ENCODE measurements at regions not wholly inside any gene's neighbourhood (a gene's known extent, or its start where the extent isn't known, plus 50 kb on each side); places are given as distances from the start of the nearest gene placed in this dataset.

DNA sequence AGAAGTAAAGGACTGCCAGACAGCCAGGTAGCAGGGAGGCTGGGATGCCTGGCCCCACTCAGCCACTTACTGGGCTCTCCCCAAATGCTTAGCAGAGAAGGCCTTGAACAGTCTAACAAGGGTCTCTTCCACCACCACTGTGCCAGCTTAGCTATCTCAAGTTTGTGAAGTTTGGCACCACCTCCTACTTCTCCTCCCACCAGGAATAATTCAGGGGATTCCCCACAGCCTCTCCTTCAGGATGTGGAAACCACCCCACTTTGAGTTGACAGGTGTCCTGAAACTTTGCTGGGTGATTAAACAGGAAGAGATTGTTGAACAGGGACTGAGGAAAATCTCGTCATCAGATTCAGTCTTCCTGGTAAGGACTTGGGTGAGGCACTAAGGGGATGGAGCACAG, 59.4 kb upstream of the ATP1B1 start:
- intact Hi-C loops (cut with micrococcal nuclease; ENCODE audit: unreplicated experiment), result loop anchor here (10.0 kb wide), 1 partner anchor 62 kb away; no protein-coding TSS in a partner anchor
- POLR2A ChIA-PET, result interaction anchor here (0.7 kb wide), 1 partner anchor 149 kb away, joined by 3 read pairs; no protein-coding TSS in a partner anchor
- no TSS peak for BruUV-seq (replicated peaks)

DNA sequence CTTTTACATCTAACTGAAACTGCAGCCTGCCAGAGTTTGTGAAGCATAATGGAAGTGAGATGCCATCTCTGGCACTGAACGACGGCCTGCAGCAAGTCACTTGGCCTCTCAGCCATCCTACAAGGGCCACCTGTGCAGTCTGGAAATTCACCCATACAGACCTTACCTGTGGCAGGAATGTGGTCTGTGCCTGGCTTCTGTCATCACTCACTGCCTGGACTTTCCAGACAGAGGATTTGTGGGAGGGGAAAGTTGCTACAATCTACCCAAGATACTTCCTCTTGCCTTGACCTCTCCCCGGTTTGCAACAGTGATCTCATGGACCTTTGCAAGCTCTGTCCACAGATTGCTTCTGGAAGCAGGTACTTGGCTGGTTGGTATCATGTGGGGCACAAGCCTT, 58.4 kb upstream of the ATP1B1 start:
- no TSS peak for BruUV-seq (replicated peaks)
- intact Hi-C loops (cut with micrococcal nuclease; ENCODE audit: unreplicated experiment), result loop anchor here (10.0 kb wide), 1 partner anchor 63 kb away; no protein-coding TSS in a partner anchor
- H3K27ac ChIP-seq (ENCODE audit: low read depth, low read length, poor library complexity, severe bottlenecking), result no peak overlapping the region
- H3K36me3 ChIP-seq (ENCODE audit: insufficient read depth, low read length), result no peaks in the 10 kb centered on the region
- H3K4me3 ChIP-seq (ENCODE audit: low read depth, low read length, poor library complexity, severe bottlenecking), result no peak overlapping the region
- no peaks in the 10 kb centered on the region for H3K79me2 ChIP-seq (ENCODE audit: insufficient read depth, low read depth, low read length)
- CTCF ChIA-PET (ENCODE audit: unreplicated experiment), result no interaction called here
- H3K9me3 ChIP-seq (ENCODE audit: low read length), result no peaks in the 10 kb centered on the region
- H3K4me1 ChIP-seq (ENCODE audit: insufficient read depth, low read length, poor library complexity, severe bottlenecking), result peaks cover 17% of the 10 kb centered on the region
- H4K20me1 ChIP-seq (ENCODE audit: insufficient read depth, low read length), result no peaks in the 10 kb centered on the region
- no peak for TF ChIP-seq EZH2phosphoT487 (IDR thresholded peaks at IDR 0.05; ENCODE audit: borderline replicate concordance, low read depth, low read length)
- TF ChIP-seq, protein P1, sequence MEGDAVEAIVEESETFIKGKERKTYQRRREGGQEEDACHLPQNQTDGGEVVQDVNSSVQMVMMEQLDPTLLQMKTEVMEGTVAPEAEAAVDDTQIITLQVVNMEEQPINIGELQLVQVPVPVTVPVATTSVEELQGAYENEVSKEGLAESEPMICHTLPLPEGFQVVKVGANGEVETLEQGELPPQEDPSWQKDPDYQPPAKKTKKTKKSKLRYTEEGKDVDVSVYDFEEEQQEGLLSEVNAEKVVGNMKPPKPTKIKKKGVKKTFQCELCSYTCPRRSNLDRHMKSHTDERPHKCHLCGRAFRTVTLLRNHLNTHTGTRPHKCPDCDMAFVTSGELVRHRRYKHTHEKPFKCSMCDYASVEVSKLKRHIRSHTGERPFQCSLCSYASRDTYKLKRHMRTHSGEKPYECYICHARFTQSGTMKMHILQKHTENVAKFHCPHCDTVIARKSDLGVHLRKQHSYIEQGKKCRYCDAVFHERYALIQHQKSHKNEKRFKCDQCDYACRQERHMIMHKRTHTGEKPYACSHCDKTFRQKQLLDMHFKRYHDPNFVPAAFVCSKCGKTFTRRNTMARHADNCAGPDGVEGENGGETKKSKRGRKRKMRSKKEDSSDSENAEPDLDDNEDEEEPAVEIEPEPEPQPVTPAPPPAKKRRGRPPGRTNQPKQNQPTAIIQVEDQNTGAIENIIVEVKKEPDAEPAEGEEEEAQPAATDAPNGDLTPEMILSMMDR (conservative IDR thresholded peaks at IDR 0.05; ENCODE audit: low read length), result no peak
- H3K4me2 ChIP-seq (ENCODE audit: low read length), result no peak overlapping the region
- no peak overlapping the region for H2AFZ ChIP-seq (ENCODE audit: low read length)
- no peaks in the 10 kb centered on the region for H3K9me2 ChIP-seq (ENCODE audit: insufficient read depth, low read length)
- DNase-seq (ENCODE audit: low spot score), result no peak
- POLR2A ChIA-PET, result no interaction called here

More for the DNA sequence above, 59.4 kb upstream of the ATP1B1 start:
- Histone ChIP-seq H3K27ac (ENCODE audit: low read depth, low read length, poor library complexity, severe bottlenecking) (no peak overlapping the region), H3K4me1 (ENCODE audit: insufficient read depth, low read length, poor library complexity, severe bottlenecking) (peaks cover 17% of the 10 kb centered on the region), H2AFZ (ENCODE audit: low read length) (no peak overlapping the region), H3K79me2 (ENCODE audit: insufficient read depth, low read depth, low read length) (no peaks in the 10 kb centered on the region), H3K9me2 (ENCODE audit: insufficient read depth, low read length) (no peaks in the 10 kb centered on the region), H3K4me3 (ENCODE audit: low read depth, low read length, poor library complexity, severe bottlenecking) (no peak overlapping the region), H3K9me3 (ENCODE audit: low read length) (no peaks in the 10 kb centered on the region), H3K4me2 (ENCODE audit: low read length) (no peak overlapping the region), H3K36me3 (ENCODE audit: insufficient read depth, low read length) (no peaks in the 10 kb centered on the region), H4K20me1 (ENCODE audit: insufficient read depth, low read length) (no peaks in the 10 kb centered on the region)
- CTCF ChIA-PET (ENCODE audit: unreplicated experiment), result no interaction called here
- TF ChIP-seq, protein P1 (conservative IDR thresholded peaks at IDR 0.05; ENCODE audit: low read length), result no peak
- no peak for TF ChIP-seq EZH2phosphoT487 (IDR thresholded peaks at IDR 0.05; ENCODE audit: borderline replicate concordance, low read depth, low read length)
- DNase-seq (ENCODE audit: low spot score), result no peak

DNA sequence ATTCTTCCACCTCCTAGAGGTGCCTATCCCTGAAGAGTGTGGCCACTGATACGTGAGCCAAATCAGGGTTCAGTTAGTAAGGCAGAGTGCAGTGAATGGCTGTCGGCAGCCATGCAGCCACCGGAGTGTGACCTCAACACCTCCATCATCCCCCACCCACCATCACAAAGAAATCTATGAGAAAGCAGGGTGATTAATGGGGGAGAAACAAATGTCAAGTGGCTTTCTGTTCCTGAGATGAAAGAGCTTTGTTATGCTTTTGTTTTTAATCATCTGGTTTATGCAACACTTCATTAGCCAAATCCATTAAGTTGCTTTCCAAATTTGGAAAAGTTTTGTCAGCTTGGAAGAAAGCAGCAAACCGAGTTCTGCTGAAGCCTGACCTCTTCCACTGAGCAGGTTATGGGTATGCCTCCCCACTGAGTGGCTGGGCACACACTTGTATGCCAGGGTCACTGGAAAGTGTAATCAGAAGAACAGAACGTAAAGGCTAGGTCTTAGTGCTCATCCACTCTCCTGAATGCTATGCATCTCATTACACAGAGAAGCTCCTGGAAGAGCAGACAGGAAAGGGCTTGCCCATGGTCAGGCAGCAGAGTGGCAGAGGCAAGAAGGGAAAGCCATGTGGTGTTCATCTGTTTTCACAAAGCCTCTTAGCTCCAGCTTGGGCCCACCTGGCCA, 57.1 kb upstream of the ATP1B1 start:
- CTCF ChIA-PET (ENCODE audit: unreplicated experiment), result no interaction called here
- no peak overlapping the region for H3K27ac ChIP-seq (ENCODE audit: low read depth, low read length, poor library complexity, severe bottlenecking)
- POLR2A ChIA-PET, result interaction anchor here (1.0 to 1.5 kb wide), 2 partner anchors 16 to 22 kb away, joined by 3 to 4 read pairs; no protein-coding TSS in a partner anchor
- intact Hi-C loops (cut with micrococcal nuclease; ENCODE audit: unreplicated experiment), result loop anchor here (10.0 kb wide), 1 partner anchor 65 kb away; no protein-coding TSS in a partner anchor
- TF ChIP-seq, protein P1 (conservative IDR thresholded peaks at IDR 0.05; ENCODE audit: low read length), result no peak
- no peak for TF ChIP-seq EZH2phosphoT487 (IDR thresholded peaks at IDR 0.05; ENCODE audit: borderline replicate concordance, low read depth, low read length)
- H3K9me3 ChIP-seq (ENCODE audit: low read length), result no peaks in the 10 kb centered on the region
- no peak for DNase-seq (ENCODE audit: low spot score)
- no peaks in the 10 kb centered on the region for H4K20me1 ChIP-seq (ENCODE audit: insufficient read depth, low read length)
- no TSS peak for BruUV-seq (replicated peaks)
- no peak overlapping the region for H3K4me2 ChIP-seq (ENCODE audit: low read length)
- H3K79me2 ChIP-seq (ENCODE audit: insufficient read depth, low read depth, low read length), result no peaks in the 10 kb centered on the region
- H3K9me2 ChIP-seq (ENCODE audit: insufficient read depth, low read length), result no peaks in the 10 kb centered on the region
- no peaks in the 10 kb centered on the region for H3K36me3 ChIP-seq (ENCODE audit: insufficient read depth, low read length)
- no peak overlapping the region for H3K4me3 ChIP-seq (ENCODE audit: low read depth, low read length, poor library complexity, severe bottlenecking)
- H3K4me1 ChIP-seq (ENCODE audit: insufficient read depth, low read length, poor library complexity, severe bottlenecking), result peaks cover 11% of the 10 kb centered on the region
- no peak overlapping the region for H2AFZ ChIP-seq (ENCODE audit: low read length)
